ENCODE measurements at regions not wholly inside any gene's neighbourhood (a gene's known extent, or its start where the extent isn't known, plus 50 kb on each side); places are given as distances from the start of the nearest gene placed in this dataset.

DNA sequence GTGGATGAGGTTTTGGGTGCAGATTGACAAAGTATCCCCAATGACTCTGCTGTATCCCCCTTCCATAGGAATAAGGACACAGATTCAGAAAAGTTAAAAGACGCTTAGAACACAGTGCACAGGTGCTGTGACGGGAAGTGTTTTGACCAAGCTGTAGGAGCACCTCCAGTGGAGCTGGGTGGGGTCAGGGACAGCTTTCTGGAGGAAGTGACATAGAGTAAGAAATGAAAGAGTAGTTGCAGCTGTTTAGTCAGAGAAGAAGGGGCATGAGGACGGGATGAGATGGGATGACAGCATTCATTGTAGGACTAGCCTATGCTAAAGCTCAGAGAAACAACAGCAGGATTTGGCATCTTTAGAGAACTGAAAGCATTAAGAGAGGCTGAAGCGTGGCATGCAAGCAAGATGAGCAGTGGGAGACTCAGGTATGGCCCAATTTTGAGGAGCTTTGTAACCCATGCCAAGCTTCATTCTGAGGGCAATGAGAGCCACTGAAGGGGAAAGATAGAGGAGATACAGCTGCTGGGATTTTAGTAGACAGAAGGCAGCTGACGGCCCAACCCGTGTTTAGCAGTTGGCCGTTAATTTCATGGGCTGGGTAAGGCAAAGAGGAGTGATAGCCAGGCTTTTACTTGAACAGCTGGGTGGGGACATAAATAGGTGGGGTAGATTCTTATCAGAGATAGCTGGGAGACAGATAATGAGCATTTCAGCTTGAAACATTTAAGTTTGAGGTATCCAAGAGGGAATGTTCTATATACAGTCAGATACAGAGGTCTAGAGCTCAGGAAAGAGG lies 131.8 kb upstream of the KRAS start:
- Histone ChIP-seq H3K27me3 (ENCODE audit: low read length) (no peaks in the 10 kb centered on the region), H3K4me2 (ENCODE audit: low read depth, low read length, poor library complexity, severe bottlenecking) (no peak overlapping the region), H3K36me3 (ENCODE audit: low read length) (no peaks in the 10 kb centered on the region), H3K79me2 (ENCODE audit: insufficient read depth, low read length) (no peaks in the 10 kb centered on the region), H3K4me3 (ENCODE audit: insufficient read depth, low read length, poor library complexity, severe bottlenecking) (no peak overlapping the region), H4K20me1 (ENCODE audit: low read depth, low read length) (no peaks in the 10 kb centered on the region), H2AFZ (ENCODE audit: low read depth, low read length, severe bottlenecking) (no peak overlapping the region), H3K27ac (ENCODE audit: low read depth, low read length) (no peak overlapping the region), H3K9me3 (ENCODE audit: insufficient read depth, low read length) (no peaks in the 10 kb centered on the region), H3F3A (ENCODE audit: insufficient read depth) (0 out of 2 replicates have a peak, but pooled peaks cover 5% of the 10 kb centered on the region), H3K9ac (ENCODE audit: low read length) (no peak overlapping the region), H3K9me2 (replicated peaks; ENCODE audit: insufficient read depth, low read length) (no peaks in the 10 kb centered on the region)
- TF ChIP-seq EZH2phosphoT487 (conservative IDR thresholded peaks at IDR 0.05; ENCODE audit: low read length), result 0 out of 2 replicates have a peak, but pooled peaks have one; percentile 61
- TF ChIP-seq, protein P1, sequence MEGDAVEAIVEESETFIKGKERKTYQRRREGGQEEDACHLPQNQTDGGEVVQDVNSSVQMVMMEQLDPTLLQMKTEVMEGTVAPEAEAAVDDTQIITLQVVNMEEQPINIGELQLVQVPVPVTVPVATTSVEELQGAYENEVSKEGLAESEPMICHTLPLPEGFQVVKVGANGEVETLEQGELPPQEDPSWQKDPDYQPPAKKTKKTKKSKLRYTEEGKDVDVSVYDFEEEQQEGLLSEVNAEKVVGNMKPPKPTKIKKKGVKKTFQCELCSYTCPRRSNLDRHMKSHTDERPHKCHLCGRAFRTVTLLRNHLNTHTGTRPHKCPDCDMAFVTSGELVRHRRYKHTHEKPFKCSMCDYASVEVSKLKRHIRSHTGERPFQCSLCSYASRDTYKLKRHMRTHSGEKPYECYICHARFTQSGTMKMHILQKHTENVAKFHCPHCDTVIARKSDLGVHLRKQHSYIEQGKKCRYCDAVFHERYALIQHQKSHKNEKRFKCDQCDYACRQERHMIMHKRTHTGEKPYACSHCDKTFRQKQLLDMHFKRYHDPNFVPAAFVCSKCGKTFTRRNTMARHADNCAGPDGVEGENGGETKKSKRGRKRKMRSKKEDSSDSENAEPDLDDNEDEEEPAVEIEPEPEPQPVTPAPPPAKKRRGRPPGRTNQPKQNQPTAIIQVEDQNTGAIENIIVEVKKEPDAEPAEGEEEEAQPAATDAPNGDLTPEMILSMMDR (IDR thresholded peaks at IDR 0.05; ENCODE audit: insufficient read depth, low read length, poor library complexity, severe bottlenecking), result no peak

DNA sequence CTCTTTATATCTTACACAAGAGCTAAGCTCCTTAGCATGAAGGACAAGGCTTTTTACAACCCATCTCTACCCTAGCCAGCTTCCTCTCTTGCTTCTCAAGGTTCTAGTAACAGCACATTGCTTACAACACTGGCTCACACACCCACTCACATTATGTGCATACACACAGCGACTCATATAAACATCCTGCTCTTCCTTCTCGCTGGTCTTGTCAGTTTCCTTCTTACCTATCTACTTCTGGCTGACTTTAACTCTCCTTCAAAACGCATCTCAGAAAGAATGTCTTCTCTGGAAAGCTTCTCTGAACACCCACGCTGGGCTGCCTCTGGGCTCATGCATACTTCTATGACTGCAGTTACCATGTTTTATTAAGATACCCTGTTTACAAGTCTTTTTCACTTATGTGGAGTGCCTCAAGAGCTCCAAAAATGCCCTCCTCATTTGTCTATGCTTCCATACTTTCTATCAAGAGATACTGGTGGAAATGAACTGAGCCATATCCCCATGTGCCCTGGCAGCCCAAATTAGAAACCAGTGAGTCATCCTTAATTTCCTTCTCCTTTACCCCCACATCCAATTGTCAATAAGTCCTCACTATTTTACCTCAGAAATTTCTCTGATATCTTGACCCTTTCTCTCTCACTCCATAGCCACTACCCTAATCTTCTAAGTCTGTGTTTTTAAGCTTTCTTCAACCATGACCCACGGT lies 126.9 kb upstream of the KRAS start:
- Histone ChIP-seq H3K79me2 (ENCODE audit: insufficient read depth, low read length) (no peaks in the 10 kb centered on the region), H3K9me3 (ENCODE audit: insufficient read depth, low read length) (no peaks in the 10 kb centered on the region), H3F3A (ENCODE audit: insufficient read depth) (no peaks in the 10 kb centered on the region), H3K9me2 (replicated peaks; ENCODE audit: insufficient read depth, low read length) (no peaks in the 10 kb centered on the region), H3K36me3 (ENCODE audit: low read length) (no peaks in the 10 kb centered on the region), H2AFZ (ENCODE audit: low read depth, low read length, severe bottlenecking) (no peak overlapping the region), H3K27ac (ENCODE audit: low read depth, low read length) (no peak overlapping the region), H3K4me3 (ENCODE audit: insufficient read depth, low read length, poor library complexity, severe bottlenecking) (no peak overlapping the region), H3K9ac (ENCODE audit: low read length) (no peak overlapping the region), H4K20me1 (ENCODE audit: low read depth, low read length) (no peaks in the 10 kb centered on the region), H3K4me2 (ENCODE audit: low read depth, low read length, poor library complexity, severe bottlenecking) (no peak overlapping the region), H3K27me3 (ENCODE audit: low read length) (no peaks in the 10 kb centered on the region)
- TF ChIP-seq, protein P1 (IDR thresholded peaks at IDR 0.05; ENCODE audit: insufficient read depth, low read length, poor library complexity, severe bottlenecking), result no peak
- no peak for TF ChIP-seq EZH2phosphoT487 (conservative IDR thresholded peaks at IDR 0.05; ENCODE audit: low read length)

DNA sequence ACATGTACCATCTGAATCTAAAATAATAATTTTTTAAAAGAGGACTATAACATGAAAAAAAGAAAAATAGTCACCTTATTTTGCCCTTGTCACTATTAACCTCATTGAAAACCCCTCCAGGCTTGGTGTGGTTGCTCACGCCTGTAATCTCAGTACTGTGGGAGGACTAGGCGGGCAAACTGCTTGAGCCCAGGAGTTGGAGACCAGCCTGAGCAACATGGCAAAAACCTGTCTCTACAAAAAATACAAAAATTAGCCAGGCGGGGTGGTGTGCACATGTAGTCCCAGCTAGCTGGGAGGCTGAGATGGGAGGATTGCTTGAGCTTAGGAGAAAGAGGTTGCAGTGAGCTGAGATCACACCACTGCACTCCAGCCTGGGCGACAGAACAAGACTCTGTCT lies 126.3 kb upstream of the KRAS start:
- H3K9me3 ChIP-seq (ENCODE audit: insufficient read depth, low read length), result no peaks in the 10 kb centered on the region
- no peaks in the 10 kb centered on the region for H3F3A ChIP-seq (ENCODE audit: insufficient read depth)
- no peak overlapping the region for H3K9ac ChIP-seq (ENCODE audit: low read length)
- no peak overlapping the region for H3K27ac ChIP-seq (ENCODE audit: low read depth, low read length)
- no peaks in the 10 kb centered on the region for H3K27me3 ChIP-seq (ENCODE audit: low read length)
- no peak overlapping the region for H3K4me2 ChIP-seq (ENCODE audit: low read depth, low read length, poor library complexity, severe bottlenecking)
- H3K4me3 ChIP-seq (ENCODE audit: insufficient read depth, low read length, poor library complexity, severe bottlenecking), result no peak overlapping the region
- TF ChIP-seq, protein P1 (IDR thresholded peaks at IDR 0.05; ENCODE audit: insufficient read depth, low read length, poor library complexity, severe bottlenecking), result no peak
- no peaks in the 10 kb centered on the region for H3K36me3 ChIP-seq (ENCODE audit: low read length)
- no peaks in the 10 kb centered on the region for H3K79me2 ChIP-seq (ENCODE audit: insufficient read depth, low read length)
- H4K20me1 ChIP-seq (ENCODE audit: low read depth, low read length), result no peaks in the 10 kb centered on the region
- H3K9me2 ChIP-seq (replicated peaks; ENCODE audit: insufficient read depth, low read length), result no peaks in the 10 kb centered on the region
- H2AFZ ChIP-seq (ENCODE audit: low read depth, low read length, severe bottlenecking), result no peak overlapping the region

Measured in SU-DHL-6 (cell line).